ENCODE measurements at regions not wholly inside any gene's neighbourhood (a gene's known extent, or its start where the extent isn't known, plus 50 kb on each side); places are given as distances from the start of the nearest gene placed in this dataset.
A peak's percentile ranks its signal among the peaks of the same experiment; 100 is the strongest.

GRCh38 chr13:46992383-46992952 is 95.6 kb upstream of the HTR2A start:
- in situ Hi-C loops (cut with HindIII; ENCODE audit: extremely low pct_ligation_motif_present, low pct_unique_long_range_greater_than_20kb): no loop called here
- Histone ChIP-seq H3K36me3 (replicated peaks in 1 of 2; ENCODE audit: control insufficient read depth in 1 of 2, insufficient read depth in 2 of 2, low read length in 2 of 2) (no peaks in the 10 kb centered on the region), H3K79me2 (ENCODE audit: insufficient read depth, low read length) (no peaks in the 10 kb centered on the region), H3K4me3 (replicated peaks in 1 of 3; ENCODE audit: insufficient read depth in 1 of 3, low read depth in 2 of 3, low read length in 3 of 3) (no peak overlapping the region), H3K4me2 (ENCODE audit: low read depth, low read length) (no peak overlapping the region), H3K9ac (ENCODE audit: insufficient read depth, low read depth, low read length) (no peak overlapping the region), H4K20me1 (ENCODE audit: insufficient read depth, low read length) (no peaks in the 10 kb centered on the region), H3K4me1 (ENCODE audit: insufficient read depth, low read length) (no peaks in the 10 kb centered on the region), H3K9me3 (ENCODE audit: low read length) (no peaks in the 10 kb centered on the region), H3K27me3 (ENCODE audit: control insufficient read depth in 1 of 2, insufficient read depth in 2 of 2, low read length in 2 of 2) (0 out of 5 replicates have a peak, but pooled peaks cover 0 to 1% of the 10 kb centered on the region in 2 experiments), H3K27ac (ENCODE audit: extremely low read length, insufficient read depth, low read length) (no peak overlapping the region), H2AFZ (ENCODE audit: low read length) (no peak overlapping the region)
- DNase-seq (ENCODE audit: low spot score) (peak; percentile 10), FAIRE-seq (no peak), ATAC-seq (peak; percentile 86)
- ChIA-PET CTCF (ENCODE audit: low intra/inter-chr PET ratio, low total read pairs) (no interaction called here), POLR2A (no interaction called here)
- TF ChIP-seq, protein P1, sequence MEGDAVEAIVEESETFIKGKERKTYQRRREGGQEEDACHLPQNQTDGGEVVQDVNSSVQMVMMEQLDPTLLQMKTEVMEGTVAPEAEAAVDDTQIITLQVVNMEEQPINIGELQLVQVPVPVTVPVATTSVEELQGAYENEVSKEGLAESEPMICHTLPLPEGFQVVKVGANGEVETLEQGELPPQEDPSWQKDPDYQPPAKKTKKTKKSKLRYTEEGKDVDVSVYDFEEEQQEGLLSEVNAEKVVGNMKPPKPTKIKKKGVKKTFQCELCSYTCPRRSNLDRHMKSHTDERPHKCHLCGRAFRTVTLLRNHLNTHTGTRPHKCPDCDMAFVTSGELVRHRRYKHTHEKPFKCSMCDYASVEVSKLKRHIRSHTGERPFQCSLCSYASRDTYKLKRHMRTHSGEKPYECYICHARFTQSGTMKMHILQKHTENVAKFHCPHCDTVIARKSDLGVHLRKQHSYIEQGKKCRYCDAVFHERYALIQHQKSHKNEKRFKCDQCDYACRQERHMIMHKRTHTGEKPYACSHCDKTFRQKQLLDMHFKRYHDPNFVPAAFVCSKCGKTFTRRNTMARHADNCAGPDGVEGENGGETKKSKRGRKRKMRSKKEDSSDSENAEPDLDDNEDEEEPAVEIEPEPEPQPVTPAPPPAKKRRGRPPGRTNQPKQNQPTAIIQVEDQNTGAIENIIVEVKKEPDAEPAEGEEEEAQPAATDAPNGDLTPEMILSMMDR (CRISPR knock-in tag; IDR thresholded peaks at IDR 0.05): 0 out of 2 replicates have a peak, but pooled peaks have one; percentile 14
- TF ChIP-seq GATA4 (IDR thresholded peaks at IDR 0.05; ENCODE audit: borderline replicate concordance, low read depth) (no peak), PAX8 (CRISPR knock-in tag; IDR thresholded peaks at IDR 0.05; ENCODE audit: borderline replicate concordance) (no peak)
- BruUV-seq (replicated peaks): no TSS peak
- intact Hi-C loops (cut with micrococcal nuclease; ENCODE audit: unreplicated experiment): no loop called here
- 0% methylated on average over 1 of the region's 3 CpGs for whole genome bisulfite sequencing (ENCODE audit: low lambda C conversion rate)

GRCh38 chr13:46983881-46984280 is 87.0 kb upstream of the HTR2A start:
- intact Hi-C loops (cut with micrococcal nuclease; ENCODE audit: unreplicated experiment) (no loop called here), in situ Hi-C loops (cut with HindIII; ENCODE audit: extremely low pct_ligation_motif_present, low pct_unique_long_range_greater_than_20kb) (no loop called here)
- no peak for TF ChIP-seq HOXA5 (CRISPR knock-in tag; IDR thresholded peaks at IDR 0.05)
- peak; percentile 39; the same call in 1 of the 2 replicates for TF ChIP-seq ELF3 (CRISPR knock-in tag; IDR thresholded peaks at IDR 0.05)
- Histone ChIP-seq H4K20me1 (ENCODE audit: insufficient read depth, low read length) (no peaks in the 10 kb centered on the region), H2AFZ (ENCODE audit: low read length) (no peak overlapping the region), H3K27me3 (ENCODE audit: control insufficient read depth in 1 of 2, insufficient read depth in 2 of 2, low read length in 2 of 2) (no peaks in the 10 kb centered on the region), H3K4me1 (ENCODE audit: insufficient read depth, low read length) (peaks cover 6% of the 10 kb centered on the region), H3K79me2 (ENCODE audit: insufficient read depth, low read length) (no peaks in the 10 kb centered on the region), H3K27ac (ENCODE audit: extremely low read length, insufficient read depth, low read length) (no peak overlapping the region), H3K9me3 (ENCODE audit: low read length) (no peaks in the 10 kb centered on the region), H3K4me2 (ENCODE audit: low read depth, low read length) (no peak overlapping the region), H3K4me3 (replicated peaks in 1 of 3; ENCODE audit: insufficient read depth in 1 of 3, low read depth in 2 of 3, low read length in 3 of 3) (no peak overlapping the region), H3K36me3 (replicated peaks in 1 of 2; ENCODE audit: control insufficient read depth in 1 of 2, insufficient read depth in 2 of 2, low read length in 2 of 2) (no peaks in the 10 kb centered on the region), H3K9ac (ENCODE audit: insufficient read depth, low read depth, low read length) (no peak overlapping the region)
- 55% methylated on average over 1 of the region's 1 CpG for WGBS (ENCODE audit: low lambda C conversion rate)
- ATAC-seq (peak; percentile 75), DNase-seq (ENCODE audit: low spot score) (peak; percentile 32), FAIRE-seq (no peak)
- no TSS peak for BruUV-seq (replicated peaks)
- CTCF ChIA-PET (ENCODE audit: low intra/inter-chr PET ratio, low total read pairs): no interaction called here
- POLR2A ChIA-PET: no interaction called here

Data from HepG2 (cell line).